SK-N-SH (cell line): ENCODE measurements at regions not wholly inside any gene's neighbourhood (a gene's known extent, or its start where the extent isn't known, plus 50 kb on each side); places are given as distances from the start of the nearest gene placed in this dataset.

Experiments
- CTCF ChIP-seq: fragments of 200-600 bp; sonication (generic); IDR thresholded peaks from 2 replicates; pipeline ENCODE4 v1.6.1; 2017; ENCODE audit warnings: antibody characterized with exemption, mild to moderate bottlenecking, moderate library complexity
- EZH2phosphoT487 ChIP-seq: fragments of 200-600 bp; sonication (generic); IDR thresholded peaks from 2 replicates; pipeline ENCODE4 v1.6.1; 2017; ENCODE audit warnings: low read depth, mixed run types, mild to moderate bottlenecking, antibody characterized with exemption, moderate library complexity, borderline replicate concordance
- JUND ChIP-seq: IDR thresholded peaks from 2 replicates; pipeline ENCODE4 v1.4.0; 2012
- MAX ChIP-seq: IDR thresholded peaks from 2 replicates; pipeline ENCODE4 v1.4.0; 2012; ENCODE audit warnings: low read depth
- REST ChIP-seq: IDR thresholded peaks from 2 replicates; pipeline ENCODE4 v1.6.1; 2012; ENCODE audit warnings: mild to moderate bottlenecking, low read depth, low read length, moderate library complexity

GRCh38 chr22:22712666-22713365 is 68.4 kb downstream of the GGTLC2 start:
- TF ChIP-seq CTCF (no peak), EZH2phosphoT487 (no peak), REST (no peak), JUND (no peak), MAX (no peak)
